ENCODE measurements at regions not wholly inside any gene's neighbourhood (a gene's known extent, or its start where the extent isn't known, plus 50 kb on each side); places are given as distances from the start of the nearest gene placed in this dataset.

GRCh38 chr6:14736554-14736953, 509.3 kb upstream of the JARID2 start:
- Histone ChIP-seq H3K27me3 (ENCODE audit: control insufficient read depth in 1 of 2, insufficient read depth in 2 of 2, low read length in 2 of 2) (no peaks in the 10 kb centered on the region), H3K4me3 (ENCODE audit: low read depth in 1 of 2, low read length in 2 of 2) (no peak overlapping the region), H3K27ac (ENCODE audit: low read depth, low read length) (no peak overlapping the region), H3K9ac (ENCODE audit: low read depth in 1 of 2, low read length in 2 of 2) (no peak overlapping the region), H3K4me1 (ENCODE audit: control insufficient read depth in 1 of 2, insufficient read depth in 2 of 2, low read length in 2 of 2) (peaks cover 0 to 12% of the 10 kb centered on the region in 2 donors), H3K36me3 (ENCODE audit: control insufficient read depth in 1 of 2, insufficient read depth in 2 of 2, low read length in 2 of 2) (no peaks in the 10 kb centered on the region), H3K9me3 (ENCODE audit: control insufficient read depth in 1 of 2, low read length in 2 of 2) (no peaks in the 10 kb centered on the region)

- no peaks in the 10 kb centered on the region for H3K27me3 ChIP-seq (ENCODE audit: control insufficient read depth in 1 of 2, insufficient read depth in 2 of 2, low read length in 2 of 2)
- no peaks in the 10 kb centered on the region for H3K9me3 ChIP-seq (ENCODE audit: control insufficient read depth in 1 of 2, low read length in 2 of 2)
- H3K9ac ChIP-seq (ENCODE audit: low read depth in 1 of 2, low read length in 2 of 2) = no peak overlapping the region
- H3K36me3 ChIP-seq (ENCODE audit: control insufficient read depth in 1 of 2, insufficient read depth in 2 of 2, low read length in 2 of 2) = no peaks in the 10 kb centered on the region
- no peak overlapping the region for H3K27ac ChIP-seq (ENCODE audit: low read depth, low read length)
- H3K4me3 ChIP-seq (ENCODE audit: low read depth in 1 of 2, low read length in 2 of 2) = no peak overlapping the region
- H3K4me1 ChIP-seq (ENCODE audit: control insufficient read depth in 1 of 2, insufficient read depth in 2 of 2, low read length in 2 of 2) = peaks cover 0 to 17% of the 10 kb centered on the region in 2 donors
Measured at GRCh38 chr6:14738497-14738896, 507.4 kb upstream of the JARID2 start.

GRCh38 chr6:14738933-14739332, 506.9 kb upstream of the JARID2 start:
- Histone ChIP-seq H3K4me3 (ENCODE audit: low read depth in 1 of 2, low read length in 2 of 2) (no peak overlapping the region), H3K27ac (ENCODE audit: low read depth, low read length) (no peak overlapping the region), H3K9ac (ENCODE audit: low read depth in 1 of 2, low read length in 2 of 2) (no peak overlapping the region), H3K27me3 (ENCODE audit: control insufficient read depth in 1 of 2, insufficient read depth in 2 of 2, low read length in 2 of 2) (no peaks in the 10 kb centered on the region), H3K36me3 (ENCODE audit: control insufficient read depth in 1 of 2, insufficient read depth in 2 of 2, low read length in 2 of 2) (no peaks in the 10 kb centered on the region), H3K4me1 (ENCODE audit: control insufficient read depth in 1 of 2, insufficient read depth in 2 of 2, low read length in 2 of 2) (peaks cover 0 to 21% of the 10 kb centered on the region in 2 donors), H3K9me3 (ENCODE audit: control insufficient read depth in 1 of 2, low read length in 2 of 2) (no peaks in the 10 kb centered on the region)

- Histone ChIP-seq H3K36me3 (ENCODE audit: control insufficient read depth in 1 of 2, insufficient read depth in 2 of 2, low read length in 2 of 2) (no peaks in the 10 kb centered on the region), H3K27ac (ENCODE audit: low read depth, low read length) (no peak overlapping the region), H3K4me3 (ENCODE audit: low read depth in 1 of 2, low read length in 2 of 2) (no peak overlapping the region), H3K4me1 (ENCODE audit: control insufficient read depth in 1 of 2, insufficient read depth in 2 of 2, low read length in 2 of 2) (peaks cover 0 to 13% of the 10 kb centered on the region in 2 donors), H3K9ac (ENCODE audit: low read depth in 1 of 2, low read length in 2 of 2) (no peak overlapping the region), H3K9me3 (ENCODE audit: control insufficient read depth in 1 of 2, low read length in 2 of 2) (no peaks in the 10 kb centered on the region), H3K27me3 (ENCODE audit: control insufficient read depth in 1 of 2, insufficient read depth in 2 of 2, low read length in 2 of 2) (no peaks in the 10 kb centered on the region)
Measured at GRCh38 chr6:14739827-14740226, 506.0 kb upstream of the JARID2 start.

GRCh38 chr6:14742171-14742570, 503.7 kb upstream of the JARID2 start:
- H3K4me3 ChIP-seq (ENCODE audit: low read depth in 1 of 2, low read length in 2 of 2) = no peak overlapping the region
- H3K4me1 ChIP-seq (ENCODE audit: control insufficient read depth in 1 of 2, insufficient read depth in 2 of 2, low read length in 2 of 2) = peaks cover 0 to 9% of the 10 kb centered on the region in 2 donors
- H3K27me3 ChIP-seq (ENCODE audit: control insufficient read depth in 1 of 2, insufficient read depth in 2 of 2, low read length in 2 of 2) = no peaks in the 10 kb centered on the region
- H3K9me3 ChIP-seq (ENCODE audit: control insufficient read depth in 1 of 2, low read length in 2 of 2) = no peaks in the 10 kb centered on the region
- no peak overlapping the region for H3K9ac ChIP-seq (ENCODE audit: low read depth in 1 of 2, low read length in 2 of 2)
- H3K36me3 ChIP-seq (ENCODE audit: control insufficient read depth in 1 of 2, insufficient read depth in 2 of 2, low read length in 2 of 2) = no peaks in the 10 kb centered on the region
- no peak overlapping the region for H3K27ac ChIP-seq (ENCODE audit: low read depth, low read length)

- H3K27ac ChIP-seq (ENCODE audit: low read depth, low read length) = no peak overlapping the region
- no peak overlapping the region for H3K9ac ChIP-seq (ENCODE audit: low read depth in 1 of 2, low read length in 2 of 2)
- H3K27me3 ChIP-seq (ENCODE audit: control insufficient read depth in 1 of 2, insufficient read depth in 2 of 2, low read length in 2 of 2) = no peaks in the 10 kb centered on the region
- no peak overlapping the region for H3K4me3 ChIP-seq (ENCODE audit: low read depth in 1 of 2, low read length in 2 of 2)
- H3K36me3 ChIP-seq (ENCODE audit: control insufficient read depth in 1 of 2, insufficient read depth in 2 of 2, low read length in 2 of 2) = no peaks in the 10 kb centered on the region
- peaks cover 0 to 9% of the 10 kb centered on the region in 2 donors for H3K4me1 ChIP-seq (ENCODE audit: control insufficient read depth in 1 of 2, insufficient read depth in 2 of 2, low read length in 2 of 2)
- H3K9me3 ChIP-seq (ENCODE audit: control insufficient read depth in 1 of 2, low read length in 2 of 2) = no peaks in the 10 kb centered on the region
Measured at GRCh38 chr6:14742680-14743079, 503.2 kb upstream of the JARID2 start.

- H3K4me1 ChIP-seq (ENCODE audit: control insufficient read depth in 1 of 2, insufficient read depth in 2 of 2, low read length in 2 of 2) = peaks cover 0 to 9% of the 10 kb centered on the region in 2 donors
- no peak overlapping the region for H3K9ac ChIP-seq (ENCODE audit: low read depth in 1 of 2, low read length in 2 of 2)
- no peaks in the 10 kb centered on the region for H3K9me3 ChIP-seq (ENCODE audit: control insufficient read depth in 1 of 2, low read length in 2 of 2)
- H3K36me3 ChIP-seq (ENCODE audit: control insufficient read depth in 1 of 2, insufficient read depth in 2 of 2, low read length in 2 of 2) = no peaks in the 10 kb centered on the region
- H3K27me3 ChIP-seq (ENCODE audit: control insufficient read depth in 1 of 2, insufficient read depth in 2 of 2, low read length in 2 of 2) = no peaks in the 10 kb centered on the region
- H3K4me3 ChIP-seq (ENCODE audit: low read depth in 1 of 2, low read length in 2 of 2) = no peak overlapping the region
- H3K27ac ChIP-seq (ENCODE audit: low read depth, low read length) = no peak overlapping the region
Measured at GRCh38 chr6:14743144-14743473, 502.8 kb upstream of the JARID2 start.

GRCh38 chr6:14743474-14744211, 502.2 kb upstream of the JARID2 start:
- Histone ChIP-seq H3K9me3 (ENCODE audit: control insufficient read depth in 1 of 2, low read length in 2 of 2) (no peaks in the 10 kb centered on the region), H3K4me1 (ENCODE audit: control insufficient read depth in 1 of 2, insufficient read depth in 2 of 2, low read length in 2 of 2) (peaks cover 0 to 9% of the 10 kb centered on the region in 2 donors), H3K27me3 (ENCODE audit: control insufficient read depth in 1 of 2, insufficient read depth in 2 of 2, low read length in 2 of 2) (no peaks in the 10 kb centered on the region), H3K27ac (ENCODE audit: low read depth, low read length) (no peak overlapping the region), H3K9ac (ENCODE audit: low read depth in 1 of 2, low read length in 2 of 2) (no peak overlapping the region), H3K36me3 (ENCODE audit: control insufficient read depth in 1 of 2, insufficient read depth in 2 of 2, low read length in 2 of 2) (no peaks in the 10 kb centered on the region), H3K4me3 (ENCODE audit: low read depth in 1 of 2, low read length in 2 of 2) (no peak overlapping the region)

- no peaks in the 10 kb centered on the region for H3K36me3 ChIP-seq (ENCODE audit: control insufficient read depth in 1 of 2, insufficient read depth in 2 of 2, low read length in 2 of 2)
- H3K9me3 ChIP-seq (ENCODE audit: control insufficient read depth in 1 of 2, low read length in 2 of 2) = no peaks in the 10 kb centered on the region
- peaks cover 0 to 9% of the 10 kb centered on the region in 2 donors for H3K4me1 ChIP-seq (ENCODE audit: control insufficient read depth in 1 of 2, insufficient read depth in 2 of 2, low read length in 2 of 2)
- no peak overlapping the region for H3K4me3 ChIP-seq (ENCODE audit: low read depth in 1 of 2, low read length in 2 of 2)
- no peak overlapping the region for H3K9ac ChIP-seq (ENCODE audit: low read depth in 1 of 2, low read length in 2 of 2)
- H3K27ac ChIP-seq (ENCODE audit: low read depth, low read length) = no peak overlapping the region
- no peaks in the 10 kb centered on the region for H3K27me3 ChIP-seq (ENCODE audit: control insufficient read depth in 1 of 2, insufficient read depth in 2 of 2, low read length in 2 of 2)
Measured at GRCh38 chr6:14744212-14744556, 501.7 kb upstream of the JARID2 start.

GRCh38 chr6:14746139-14746837, 499.6 kb upstream of the JARID2 start:
- Histone ChIP-seq H3K9ac (ENCODE audit: low read depth in 1 of 2, low read length in 2 of 2) (no peak overlapping the region), H3K36me3 (ENCODE audit: control insufficient read depth in 1 of 2, insufficient read depth in 2 of 2, low read length in 2 of 2) (no peaks in the 10 kb centered on the region), H3K27me3 (ENCODE audit: control insufficient read depth in 1 of 2, insufficient read depth in 2 of 2, low read length in 2 of 2) (no peaks in the 10 kb centered on the region), H3K9me3 (ENCODE audit: control insufficient read depth in 1 of 2, low read length in 2 of 2) (no peaks in the 10 kb centered on the region), H3K4me1 (ENCODE audit: control insufficient read depth in 1 of 2, insufficient read depth in 2 of 2, low read length in 2 of 2) (peaks cover 0 to 9% of the 10 kb centered on the region in 2 donors), H3K27ac (ENCODE audit: low read depth, low read length) (no peak overlapping the region), H3K4me3 (ENCODE audit: low read depth in 1 of 2, low read length in 2 of 2) (no peak overlapping the region)
